IPS-18c (cell line): ENCODE measurements at regions not wholly inside any gene's neighbourhood (a gene's known extent, or its start where the extent isn't known, plus 50 kb on each side); places are given as distances from the start of the nearest gene placed in this dataset.

Experiments
- H3K4me3 ChIP-seq: 2 replicates; pipeline ENCODE4 v1.7.0; 2013; ENCODE audit warnings: low read depth, mild to moderate bottlenecking, low read length, moderate library complexity; ENCODE audit not compliant: insufficient read depth
- H3K9me3 ChIP-seq: one replicate; pipeline ENCODE4 v1.6.1; 2013; ENCODE audit warnings: mild to moderate bottlenecking, low read length, moderate library complexity; ENCODE audit not compliant: control insufficient read depth, insufficient read depth

DNA sequence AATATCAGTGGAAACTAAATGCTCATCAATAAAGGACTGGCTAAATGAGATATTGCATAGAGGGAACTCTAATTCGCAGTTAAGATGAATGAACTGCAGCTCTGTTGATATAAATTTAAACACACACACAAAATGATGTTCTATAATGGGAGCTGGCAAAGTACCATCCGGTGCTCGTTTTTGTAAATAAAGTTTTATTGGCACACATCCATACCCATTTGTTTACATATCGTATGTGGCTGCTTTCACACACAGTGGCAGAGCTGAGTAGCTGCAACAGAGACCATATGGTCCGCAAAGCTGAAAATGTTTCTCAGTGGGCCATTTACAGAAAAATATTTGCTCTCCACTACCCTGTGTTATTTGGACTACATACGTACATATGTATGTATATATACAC is 120.7 kb downstream of the EDN3 start:
- Histone ChIP-seq H3K9me3 (no peaks in the 10 kb centered on the region), H3K4me3 (no peak overlapping the region)

DNA sequence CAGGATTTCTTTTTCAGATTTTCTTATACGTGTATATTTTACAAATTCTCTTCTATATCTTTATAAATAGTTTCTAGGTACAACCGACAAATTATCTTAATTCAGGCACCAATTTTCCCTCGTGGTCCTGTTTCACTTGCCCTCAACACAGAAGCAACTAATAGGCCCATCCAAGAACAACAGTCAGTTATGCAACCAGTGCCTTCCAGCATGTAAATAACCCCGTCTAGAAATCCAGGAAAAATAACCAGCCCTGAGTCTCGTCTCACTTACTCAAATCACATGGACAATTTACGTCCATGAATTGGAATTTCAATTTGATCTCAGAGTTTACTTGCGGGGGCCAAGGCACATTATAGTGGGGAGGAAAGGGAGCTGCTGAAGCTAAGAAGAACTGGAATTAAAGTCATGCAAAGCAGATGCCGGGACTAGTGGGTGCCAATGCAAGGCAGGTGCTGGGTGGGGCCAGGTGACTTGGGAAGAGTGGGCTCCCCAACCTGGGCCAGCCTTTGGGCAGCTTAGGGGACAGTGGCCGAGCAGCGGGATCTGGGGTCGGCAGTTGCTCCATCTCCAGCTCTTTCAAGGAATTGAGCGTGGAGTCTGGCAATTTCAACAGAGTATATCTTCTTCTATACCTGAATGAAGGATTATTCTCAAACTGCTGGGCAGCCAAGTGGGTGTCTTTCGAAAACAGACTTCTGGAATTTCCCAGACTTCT is 121.7 kb downstream of the EDN3 start:
- Histone ChIP-seq H3K4me3 (no peak overlapping the region), H3K9me3 (no peaks in the 10 kb centered on the region)

DNA sequence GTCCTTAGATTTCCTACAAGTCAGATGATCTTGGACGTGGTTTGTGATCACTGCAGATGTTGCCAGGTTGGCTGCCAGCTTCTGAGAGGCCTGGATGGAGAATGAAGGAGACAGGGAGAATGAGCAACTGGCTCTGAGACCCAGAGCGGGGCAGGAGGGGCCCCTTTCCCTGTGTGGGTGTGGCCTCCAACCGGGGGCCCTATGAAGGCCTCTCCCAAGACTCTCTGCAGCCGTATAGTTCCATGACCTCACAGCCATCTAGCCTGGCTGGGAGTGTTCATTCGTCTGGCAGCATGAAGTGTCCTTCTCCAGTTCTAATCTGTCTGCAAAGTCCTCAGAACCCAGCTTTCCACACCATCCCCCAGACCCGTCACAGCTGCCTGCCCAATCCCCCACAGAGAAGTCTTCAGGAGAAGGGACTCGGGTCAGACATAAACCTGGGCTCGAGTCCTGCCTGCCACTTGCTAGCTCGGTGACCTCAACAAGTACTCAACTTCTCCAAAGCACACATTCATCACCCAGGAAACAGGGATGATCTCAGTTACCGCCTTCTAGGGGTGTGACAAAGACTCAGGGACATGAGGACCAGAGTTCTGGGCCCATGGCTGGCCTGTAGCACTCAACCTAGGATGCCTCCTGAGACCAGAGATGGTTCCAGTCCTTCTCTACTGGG is 122.6 kb downstream of the EDN3 start:
- H3K9me3 ChIP-seq = no peaks in the 10 kb centered on the region
- no peak overlapping the region for H3K4me3 ChIP-seq

DNA sequence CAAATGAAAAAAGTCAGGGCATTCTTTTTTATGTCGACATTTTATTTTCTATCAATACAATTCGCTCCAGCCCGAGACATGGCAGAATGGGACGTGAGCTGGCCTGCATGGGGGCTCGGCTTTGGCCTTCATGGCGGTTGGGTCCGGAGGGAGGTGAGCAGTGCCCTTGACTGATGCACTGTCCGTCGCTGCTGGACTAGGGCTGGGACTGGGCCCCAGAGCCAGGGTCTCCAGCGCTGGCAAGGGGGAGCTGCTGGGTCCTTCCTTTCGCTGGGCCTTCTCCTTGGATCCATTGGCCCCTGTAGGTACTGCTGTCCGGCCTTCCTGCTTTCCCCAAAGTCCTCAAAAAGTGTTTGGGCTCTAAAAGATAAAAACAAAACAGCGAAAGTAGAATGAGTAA is 124.6 kb downstream of the EDN3 start:
- H3K4me3 ChIP-seq = no peak overlapping the region
- H3K9me3 ChIP-seq = no peaks in the 10 kb centered on the region

DNA sequence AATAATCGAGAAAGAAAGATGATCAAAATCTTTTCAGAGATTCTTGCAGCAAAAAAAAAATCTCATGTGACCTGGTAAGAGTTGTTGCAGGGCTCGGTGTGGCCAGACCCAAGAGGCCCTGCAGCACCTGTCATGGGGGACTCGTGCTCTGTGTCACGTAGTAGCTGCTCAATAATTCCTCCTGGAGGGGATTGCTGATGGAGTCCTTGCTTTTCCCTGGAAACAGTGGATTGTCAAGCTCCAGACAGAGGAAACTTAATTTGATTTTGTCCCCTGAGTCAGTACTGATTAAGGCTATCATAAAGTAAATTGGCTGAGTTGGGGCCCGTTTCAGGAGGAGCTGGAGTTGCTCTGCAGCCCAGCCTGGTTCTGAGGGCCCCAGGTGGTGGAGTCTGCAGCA is 125.2 kb downstream of the EDN3 start:
- peaks cover 2% of the 10 kb centered on the region for H3K9me3 ChIP-seq

GRCh38 chr20:59428006-59428405 is 127.6 kb downstream of the EDN3 start:
- Histone ChIP-seq H3K4me3 (no peak overlapping the region), H3K9me3 (peaks cover 2% of the 10 kb centered on the region)

More for the DNA sequence above, 125.2 kb downstream of the EDN3 start:
- H3K4me3 ChIP-seq = no peak overlapping the region

DNA sequence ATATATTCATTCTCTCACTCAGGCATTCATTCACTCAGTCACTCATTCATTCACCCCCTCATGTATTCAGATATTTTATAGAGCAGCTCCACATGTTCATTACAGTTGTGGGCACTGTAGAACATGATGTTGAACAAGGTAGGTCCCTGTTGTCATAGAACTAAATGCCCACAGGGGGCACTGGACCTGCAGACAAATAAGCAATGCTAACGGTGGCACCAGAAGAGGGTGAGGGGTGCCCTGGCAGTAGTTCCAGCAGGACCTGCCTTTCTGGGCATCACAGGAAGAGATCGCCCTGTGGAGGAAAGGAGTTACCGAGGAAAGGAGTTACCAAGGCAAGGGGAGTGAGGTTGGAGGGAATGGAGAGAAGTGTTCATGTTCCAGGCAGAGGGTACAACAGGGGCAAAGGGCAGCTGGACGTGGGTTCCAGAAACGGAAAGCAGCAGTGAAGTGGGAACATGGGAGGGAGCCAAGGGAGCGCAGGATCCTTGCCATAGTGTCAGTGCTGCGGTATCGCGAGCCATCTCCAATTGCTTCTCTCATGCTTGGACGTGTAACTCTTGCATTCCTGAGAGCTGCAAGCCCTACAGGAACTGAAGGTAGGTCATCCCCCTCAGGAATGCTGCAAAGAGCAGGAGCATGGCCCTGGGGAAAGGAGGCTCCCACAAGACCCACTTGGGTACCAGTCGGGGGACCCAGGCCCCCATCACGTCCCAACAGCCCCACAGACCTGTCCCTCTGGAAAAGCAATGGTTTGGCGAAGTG is 128.2 kb downstream of the EDN3 start:
- no peak overlapping the region for H3K4me3 ChIP-seq

GRCh38 chr20:59429396-59429795 is 129.0 kb downstream of the EDN3 start:
- peaks cover 2% of the 10 kb centered on the region for H3K9me3 ChIP-seq
- H3K4me3 ChIP-seq = no peak overlapping the region

More for the DNA sequence above, 128.2 kb downstream of the EDN3 start:
- peaks cover 2% of the 10 kb centered on the region for H3K9me3 ChIP-seq

DNA sequence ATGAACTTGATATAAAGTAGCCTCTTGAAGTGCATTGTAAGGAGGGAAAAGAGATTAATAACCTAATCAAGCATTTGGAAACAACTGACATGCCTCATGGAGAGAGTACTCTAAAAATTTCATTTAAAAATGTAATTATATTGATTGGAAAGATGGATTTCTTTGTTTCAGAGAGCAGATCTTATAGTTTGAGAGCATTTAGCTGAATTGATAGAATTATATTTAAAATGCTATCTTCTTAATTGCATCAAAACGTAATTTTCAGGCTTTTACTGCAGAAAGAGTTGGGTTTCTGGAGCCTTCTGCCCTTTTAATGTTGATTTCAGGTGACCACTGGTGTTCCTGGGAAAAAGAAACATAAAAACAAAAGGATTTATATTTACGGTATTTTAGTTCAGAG is 130.6 kb downstream of the EDN3 start:
- Histone ChIP-seq H3K9me3 (peaks cover 2% of the 10 kb centered on the region), H3K4me3 (no peak overlapping the region)

GRCh38 chr20:59434960-59435359 is 134.5 kb downstream of the EDN3 start:
- H3K4me3 ChIP-seq = no peak overlapping the region

DNA sequence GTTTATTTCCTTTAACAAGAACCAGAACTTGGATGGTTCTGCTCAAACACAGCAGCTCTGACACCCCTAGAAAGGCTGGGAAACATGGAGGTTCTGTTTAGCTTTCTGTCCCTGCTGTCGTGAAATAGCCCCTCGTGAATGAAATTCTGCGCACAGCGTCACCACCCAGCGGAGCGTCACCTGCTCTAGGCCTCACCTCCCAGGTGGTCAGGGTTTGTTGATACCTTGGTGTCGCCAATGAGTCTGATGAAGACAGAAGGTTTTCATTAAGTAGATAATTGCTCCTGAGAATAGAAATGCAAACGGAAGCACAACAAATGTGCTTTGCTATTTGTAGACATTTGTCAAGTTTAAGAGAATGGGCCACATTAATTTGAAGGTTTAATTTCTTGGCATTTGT is 135.1 kb downstream of the EDN3 start:
- H3K9me3 ChIP-seq = no peaks in the 10 kb centered on the region
- no peak overlapping the region for H3K4me3 ChIP-seq

More at GRCh38 chr20:59434960-59435359, 134.5 kb downstream of the EDN3 start:
- peaks cover 2% of the 10 kb centered on the region for H3K9me3 ChIP-seq

DNA sequence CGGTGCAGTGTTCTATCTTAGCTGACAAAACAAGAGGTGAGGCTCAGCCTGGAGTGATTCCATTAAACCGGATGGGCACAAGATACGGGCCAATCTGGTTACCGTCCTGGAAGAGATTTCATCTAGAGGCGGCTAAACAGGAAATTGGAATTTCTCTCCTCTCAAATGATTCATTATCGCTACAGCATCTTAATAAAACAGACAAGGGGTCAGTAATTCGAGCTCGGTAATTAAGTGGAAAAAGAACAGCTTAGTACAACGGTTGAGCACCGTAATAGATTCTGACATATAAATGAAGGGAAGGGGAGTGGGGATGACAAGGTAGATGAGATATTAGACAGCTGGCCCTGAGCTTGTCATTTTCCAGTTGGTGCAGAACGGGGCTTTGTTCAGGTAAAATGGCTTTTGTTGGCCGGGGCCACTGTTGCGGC is 137.2 kb downstream of the EDN3 start:
- no peak overlapping the region for H3K4me3 ChIP-seq

DNA sequence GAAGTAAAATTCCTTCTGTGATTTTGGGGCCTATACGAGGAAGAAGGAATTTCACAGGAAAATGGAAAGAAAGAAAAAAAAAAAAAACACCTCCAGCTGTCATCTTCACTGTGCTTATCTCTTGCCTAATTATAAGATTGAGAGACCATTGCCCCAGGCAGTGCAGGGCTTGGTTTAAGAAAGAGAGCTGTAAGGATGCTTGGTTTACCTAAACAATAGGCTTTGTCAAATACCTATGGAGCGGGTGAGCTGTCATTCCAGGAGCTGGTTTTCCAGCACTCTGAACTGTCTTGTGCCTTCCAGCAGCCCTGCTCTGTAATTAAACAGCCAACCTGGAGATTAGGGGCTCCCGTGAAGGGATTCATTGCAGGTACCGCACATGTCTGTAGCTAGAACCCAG is 137.8 kb downstream of the EDN3 start:
- no peaks in the 10 kb centered on the region for H3K9me3 ChIP-seq

More for the DNA sequence above, 137.2 kb downstream of the EDN3 start:
- no peaks in the 10 kb centered on the region for H3K9me3 ChIP-seq

GRCh38 chr20:59439243-59439642 is 138.8 kb downstream of the EDN3 start:
- no peak overlapping the region for H3K4me3 ChIP-seq

More for the DNA sequence above, 137.8 kb downstream of the EDN3 start:
- no peak overlapping the region for H3K4me3 ChIP-seq

DNA sequence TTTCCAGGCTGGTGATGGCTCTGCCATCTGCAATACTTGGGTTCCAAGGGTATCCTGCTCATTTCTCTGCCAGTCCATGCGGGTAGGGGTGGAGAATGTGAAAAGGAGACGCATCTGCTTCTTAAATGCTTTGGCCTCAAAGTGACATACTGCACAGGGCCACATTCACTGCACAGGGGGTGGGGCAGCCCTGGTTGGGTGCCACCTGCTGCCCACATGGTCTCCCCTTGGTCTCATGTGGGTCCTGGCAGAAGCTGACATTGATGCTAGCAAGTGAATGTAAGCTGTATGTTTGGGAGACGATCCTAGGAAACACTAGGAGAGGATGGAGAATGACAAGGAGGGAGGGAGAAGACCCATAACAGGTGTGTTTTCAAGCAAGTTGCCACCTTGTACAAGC is 140.9 kb downstream of the EDN3 start:
- no peak overlapping the region for H3K4me3 ChIP-seq
- no peaks in the 10 kb centered on the region for H3K9me3 ChIP-seq

More at GRCh38 chr20:59439243-59439642, 138.8 kb downstream of the EDN3 start:
- no peaks in the 10 kb centered on the region for H3K9me3 ChIP-seq

GRCh38 chr20:59441860-59442810 is 141.7 kb downstream of the EDN3 start:
- Histone ChIP-seq H3K9me3 (no peaks in the 10 kb centered on the region), H3K4me3 (no peak overlapping the region)

DNA sequence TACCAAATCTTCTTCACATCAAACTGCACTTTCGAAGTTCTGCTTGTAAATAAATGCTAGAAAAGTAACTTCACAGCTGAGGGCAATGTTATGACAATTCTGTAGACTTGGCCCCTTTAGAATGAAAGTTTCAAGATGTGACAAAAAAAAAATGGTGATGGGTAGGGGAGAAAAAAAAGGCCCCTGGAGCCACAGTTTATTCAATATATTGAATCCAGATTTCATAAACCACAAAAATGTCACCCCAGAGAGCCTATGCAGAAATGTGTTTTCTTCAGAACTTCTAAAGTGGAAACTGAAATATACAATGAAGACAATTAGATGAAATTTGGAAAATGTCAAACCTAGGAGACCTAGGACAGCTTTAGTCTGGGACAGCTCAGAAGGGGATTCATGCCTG is 143.1 kb downstream of the EDN3 start:
- Histone ChIP-seq H3K9me3 (no peaks in the 10 kb centered on the region), H3K4me3 (no peak overlapping the region)
